Testis (tissue), 2 donors: ENCODE measurements at regions not wholly inside any gene's neighbourhood (a gene's known extent, or its start where the extent isn't known, plus 50 kb on each side); places are given as distances from the start of the nearest gene placed in this dataset.

ENCODE experiments used
- POLR2A ChIP-seq: fragments of 450-650 bp; IDR thresholded peaks from one replicate; pipeline ENCODE4 v1.6.1; 2017; ENCODE audit warnings: antibody characterized with exemption, mild to moderate bottlenecking, moderate library complexity
- TF ChIP-seq, protein P1 (sequence below), 3 experiments: fragments of 450-650 bp in 2 of 3; fragments of 200-600 bp in 1 of 3; sonication (generic) in 1 of 3; IDR thresholded peaks; one replicate each; pipeline ENCODE4 v1.5.1; 2016 to 2019; ENCODE audit warnings: antibody characterized with exemption in 3 of 3, mild to moderate bottlenecking in 2 of 3, moderate library complexity in 1 of 3

GRCh38 chr11:10376061-10376460 lies 71.2 kb downstream of the ADM start:
- TF ChIP-seq, protein P1, sequence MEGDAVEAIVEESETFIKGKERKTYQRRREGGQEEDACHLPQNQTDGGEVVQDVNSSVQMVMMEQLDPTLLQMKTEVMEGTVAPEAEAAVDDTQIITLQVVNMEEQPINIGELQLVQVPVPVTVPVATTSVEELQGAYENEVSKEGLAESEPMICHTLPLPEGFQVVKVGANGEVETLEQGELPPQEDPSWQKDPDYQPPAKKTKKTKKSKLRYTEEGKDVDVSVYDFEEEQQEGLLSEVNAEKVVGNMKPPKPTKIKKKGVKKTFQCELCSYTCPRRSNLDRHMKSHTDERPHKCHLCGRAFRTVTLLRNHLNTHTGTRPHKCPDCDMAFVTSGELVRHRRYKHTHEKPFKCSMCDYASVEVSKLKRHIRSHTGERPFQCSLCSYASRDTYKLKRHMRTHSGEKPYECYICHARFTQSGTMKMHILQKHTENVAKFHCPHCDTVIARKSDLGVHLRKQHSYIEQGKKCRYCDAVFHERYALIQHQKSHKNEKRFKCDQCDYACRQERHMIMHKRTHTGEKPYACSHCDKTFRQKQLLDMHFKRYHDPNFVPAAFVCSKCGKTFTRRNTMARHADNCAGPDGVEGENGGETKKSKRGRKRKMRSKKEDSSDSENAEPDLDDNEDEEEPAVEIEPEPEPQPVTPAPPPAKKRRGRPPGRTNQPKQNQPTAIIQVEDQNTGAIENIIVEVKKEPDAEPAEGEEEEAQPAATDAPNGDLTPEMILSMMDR (IDR thresholded peaks at IDR 0.05) = no peak
- no peak for TF ChIP-seq POLR2A
